ENCODE measurements at regions not wholly inside any gene's neighbourhood (a gene's known extent, or its start where the extent isn't known, plus 50 kb on each side); places are given as distances from the start of the nearest gene placed in this dataset.

DNA sequence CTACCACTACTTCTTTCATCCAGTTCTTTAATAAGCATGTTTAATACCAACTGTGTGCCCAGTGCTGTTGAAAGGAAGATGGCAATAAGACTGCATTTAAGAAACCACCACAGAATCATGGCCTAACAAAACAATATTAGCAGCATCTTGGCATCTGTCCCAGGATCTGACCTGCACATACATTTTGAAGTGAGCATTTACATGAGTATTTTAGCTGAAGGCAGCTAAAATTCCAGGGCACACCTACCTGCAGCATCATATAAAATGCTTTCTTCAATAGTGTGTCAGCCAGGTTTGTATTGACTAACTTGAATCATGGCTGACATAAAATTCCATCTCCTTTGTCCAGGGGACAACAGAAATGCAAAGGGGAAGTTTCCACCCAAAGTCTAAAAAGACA is 65.0 kb upstream of the ARHGAP5 start (continued):
- TF ChIP-seq, protein P1, sequence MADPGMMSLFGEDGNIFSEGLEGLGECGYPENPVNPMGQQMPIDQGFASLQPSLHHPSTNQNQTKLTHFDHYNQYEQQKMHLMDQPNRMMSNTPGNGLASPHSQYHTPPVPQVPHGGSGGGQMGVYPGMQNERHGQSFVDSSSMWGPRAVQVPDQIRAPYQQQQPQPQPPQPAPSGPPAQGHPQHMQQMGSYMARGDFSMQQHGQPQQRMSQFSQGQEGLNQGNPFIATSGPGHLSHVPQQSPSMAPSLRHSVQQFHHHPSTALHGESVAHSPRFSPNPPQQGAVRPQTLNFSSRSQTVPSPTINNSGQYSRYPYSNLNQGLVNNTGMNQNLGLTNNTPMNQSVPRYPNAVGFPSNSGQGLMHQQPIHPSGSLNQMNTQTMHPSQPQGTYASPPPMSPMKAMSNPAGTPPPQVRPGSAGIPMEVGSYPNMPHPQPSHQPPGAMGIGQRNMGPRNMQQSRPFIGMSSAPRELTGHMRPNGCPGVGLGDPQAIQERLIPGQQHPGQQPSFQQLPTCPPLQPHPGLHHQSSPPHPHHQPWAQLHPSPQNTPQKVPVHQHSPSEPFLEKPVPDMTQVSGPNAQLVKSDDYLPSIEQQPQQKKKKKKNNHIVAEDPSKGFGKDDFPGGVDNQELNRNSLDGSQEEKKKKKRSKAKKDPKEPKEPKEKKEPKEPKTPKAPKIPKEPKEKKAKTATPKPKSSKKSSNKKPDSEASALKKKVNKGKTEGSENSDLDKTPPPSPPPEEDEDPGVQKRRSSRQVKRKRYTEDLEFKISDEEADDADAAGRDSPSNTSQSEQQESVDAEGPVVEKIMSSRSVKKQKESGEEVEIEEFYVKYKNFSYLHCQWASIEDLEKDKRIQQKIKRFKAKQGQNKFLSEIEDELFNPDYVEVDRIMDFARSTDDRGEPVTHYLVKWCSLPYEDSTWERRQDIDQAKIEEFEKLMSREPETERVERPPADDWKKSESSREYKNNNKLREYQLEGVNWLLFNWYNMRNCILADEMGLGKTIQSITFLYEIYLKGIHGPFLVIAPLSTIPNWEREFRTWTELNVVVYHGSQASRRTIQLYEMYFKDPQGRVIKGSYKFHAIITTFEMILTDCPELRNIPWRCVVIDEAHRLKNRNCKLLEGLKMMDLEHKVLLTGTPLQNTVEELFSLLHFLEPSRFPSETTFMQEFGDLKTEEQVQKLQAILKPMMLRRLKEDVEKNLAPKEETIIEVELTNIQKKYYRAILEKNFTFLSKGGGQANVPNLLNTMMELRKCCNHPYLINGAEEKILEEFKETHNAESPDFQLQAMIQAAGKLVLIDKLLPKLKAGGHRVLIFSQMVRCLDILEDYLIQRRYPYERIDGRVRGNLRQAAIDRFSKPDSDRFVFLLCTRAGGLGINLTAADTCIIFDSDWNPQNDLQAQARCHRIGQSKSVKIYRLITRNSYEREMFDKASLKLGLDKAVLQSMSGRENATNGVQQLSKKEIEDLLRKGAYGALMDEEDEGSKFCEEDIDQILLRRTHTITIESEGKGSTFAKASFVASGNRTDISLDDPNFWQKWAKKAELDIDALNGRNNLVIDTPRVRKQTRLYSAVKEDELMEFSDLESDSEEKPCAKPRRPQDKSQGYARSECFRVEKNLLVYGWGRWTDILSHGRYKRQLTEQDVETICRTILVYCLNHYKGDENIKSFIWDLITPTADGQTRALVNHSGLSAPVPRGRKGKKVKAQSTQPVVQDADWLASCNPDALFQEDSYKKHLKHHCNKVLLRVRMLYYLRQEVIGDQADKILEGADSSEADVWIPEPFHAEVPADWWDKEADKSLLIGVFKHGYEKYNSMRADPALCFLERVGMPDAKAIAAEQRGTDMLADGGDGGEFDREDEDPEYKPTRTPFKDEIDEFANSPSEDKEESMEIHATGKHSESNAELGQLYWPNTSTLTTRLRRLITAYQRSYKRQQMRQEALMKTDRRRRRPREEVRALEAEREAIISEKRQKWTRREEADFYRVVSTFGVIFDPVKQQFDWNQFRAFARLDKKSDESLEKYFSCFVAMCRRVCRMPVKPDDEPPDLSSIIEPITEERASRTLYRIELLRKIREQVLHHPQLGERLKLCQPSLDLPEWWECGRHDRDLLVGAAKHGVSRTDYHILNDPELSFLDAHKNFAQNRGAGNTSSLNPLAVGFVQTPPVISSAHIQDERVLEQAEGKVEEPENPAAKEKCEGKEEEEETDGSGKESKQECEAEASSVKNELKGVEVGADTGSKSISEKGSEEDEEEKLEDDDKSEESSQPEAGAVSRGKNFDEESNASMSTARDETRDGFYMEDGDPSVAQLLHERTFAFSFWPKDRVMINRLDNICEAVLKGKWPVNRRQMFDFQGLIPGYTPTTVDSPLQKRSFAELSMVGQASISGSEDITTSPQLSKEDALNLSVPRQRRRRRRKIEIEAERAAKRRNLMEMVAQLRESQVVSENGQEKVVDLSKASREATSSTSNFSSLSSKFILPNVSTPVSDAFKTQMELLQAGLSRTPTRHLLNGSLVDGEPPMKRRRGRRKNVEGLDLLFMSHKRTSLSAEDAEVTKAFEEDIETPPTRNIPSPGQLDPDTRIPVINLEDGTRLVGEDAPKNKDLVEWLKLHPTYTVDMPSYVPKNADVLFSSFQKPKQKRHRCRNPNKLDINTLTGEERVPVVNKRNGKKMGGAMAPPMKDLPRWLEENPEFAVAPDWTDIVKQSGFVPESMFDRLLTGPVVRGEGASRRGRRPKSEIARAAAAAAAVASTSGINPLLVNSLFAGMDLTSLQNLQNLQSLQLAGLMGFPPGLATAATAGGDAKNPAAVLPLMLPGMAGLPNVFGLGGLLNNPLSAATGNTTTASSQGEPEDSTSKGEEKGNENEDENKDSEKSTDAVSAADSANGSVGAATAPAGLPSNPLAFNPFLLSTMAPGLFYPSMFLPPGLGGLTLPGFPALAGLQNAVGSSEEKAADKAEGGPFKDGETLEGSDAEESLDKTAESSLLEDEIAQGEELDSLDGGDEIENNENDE (IDR thresholded peaks at IDR 0.05; ENCODE audit: insufficient replicate concordance, low read length): no peak
- TF ChIP-seq POLR2AphosphoS5 (IDR thresholded peaks at IDR 0.05; ENCODE audit: low read depth, low read length): no peak
- TF ChIP-seq JUN (IDR thresholded peaks at IDR 0.05; ENCODE audit: low read depth, low read length): no peak
- no peak for TF ChIP-seq CEBPB (IDR thresholded peaks at IDR 0.05; ENCODE audit: low read depth, low read length)
- TF ChIP-seq KDM1A (IDR thresholded peaks at IDR 0.05; ENCODE audit: borderline replicate concordance, low read length): no peak
- TF ChIP-seq CREB1 (IDR thresholded peaks at IDR 0.05): no peak
- TF ChIP-seq SP4 (IDR thresholded peaks at IDR 0.05; ENCODE audit: low read length): no peak

Data from H1 (cell line).